BLaER1 (cell line): ENCODE measurements at regions not wholly inside any gene's neighbourhood (a gene's known extent, or its start where the extent isn't known, plus 50 kb on each side); places are given as distances from the start of the nearest gene placed in this dataset.

ENCODE experiments used
- H3K27ac ChIP-seq: shearing (Covaris generic); formaldehyde crosslinking; 2 replicates; pipeline ENCODE4 v1.8.1; 2022
- H3K27me3 ChIP-seq: shearing (Covaris generic); formaldehyde crosslinking; 2 replicates; pipeline ENCODE4 v1.8.1; 2022
- H3K36me3 ChIP-seq: shearing (Covaris generic); formaldehyde crosslinking; 2 replicates; pipeline ENCODE4 v1.8.1; 2022
- H3K4me1 ChIP-seq: shearing (Covaris generic); formaldehyde crosslinking; 2 replicates; pipeline ENCODE4 v1.8.1; 2022
- H3K4me2 ChIP-seq: shearing (Covaris generic); formaldehyde crosslinking; 2 replicates; pipeline ENCODE4 v1.8.1; 2022
- H3K4me3 ChIP-seq: shearing (Covaris generic); formaldehyde crosslinking; 2 replicates; pipeline ENCODE4 v1.8.1; 2022
- H3K9ac ChIP-seq: shearing (Covaris generic); formaldehyde crosslinking; 2 replicates; pipeline ENCODE4 v1.8.1; 2022
- H3K9me3 ChIP-seq: shearing (Covaris generic); formaldehyde crosslinking; 2 replicates; pipeline ENCODE4 v1.8.1; 2022
- H4K20me1 ChIP-seq: shearing (Covaris generic); formaldehyde crosslinking; 2 replicates; pipeline ENCODE4 v1.8.1; 2022
- Cebpa-rat ChIP-seq: shearing (Covaris generic); IDR thresholded peaks from 2 replicates; pipeline ENCODE4 v1.8.1; 2022

- H3K4me1 ChIP-seq, result peaks cover 35% of the 10 kb centered on the region
- H4K20me1 ChIP-seq, result no peaks in the 10 kb centered on the region
- no peak overlapping the region for H3K4me2 ChIP-seq
- no peak overlapping the region for H3K27ac ChIP-seq
- H3K9ac ChIP-seq, result no peak overlapping the region
- H3K4me3 ChIP-seq, result no peak overlapping the region
- no peak for TF ChIP-seq Cebpa-rat
- H3K36me3 ChIP-seq, result no peaks in the 10 kb centered on the region
- no peaks in the 10 kb centered on the region for H3K27me3 ChIP-seq
- peaks cover 13% of the 10 kb centered on the region; the same call in 1 of the 2 replicates for H3K9me3 ChIP-seq
Measured at GRCh38 chr17:72477491-72477890, 356.7 kb downstream of the SOX9 start.

- Histone ChIP-seq H3K4me1 (peaks cover 27% of the 10 kb centered on the region), H3K27ac (no peak overlapping the region), H3K27me3 (no peaks in the 10 kb centered on the region), H3K4me3 (no peak overlapping the region), H3K9me3 (peaks cover 27% of the 10 kb centered on the region), H3K36me3 (no peaks in the 10 kb centered on the region), H3K9ac (no peak overlapping the region), H3K4me2 (no peak overlapping the region), H4K20me1 (no peaks in the 10 kb centered on the region)
- TF ChIP-seq Cebpa-rat, result no peak
Measured at GRCh38 chr17:72479113-72479512, 358.3 kb downstream of the SOX9 start.

GRCh38 chr17:72481572-72481971 is 360.8 kb downstream of the SOX9 start:
- Histone ChIP-seq H3K36me3 (no peaks in the 10 kb centered on the region), H3K27me3 (no peaks in the 10 kb centered on the region), H3K4me1 (peaks cover 3% of the 10 kb centered on the region), H3K9me3 (peaks cover 27% of the 10 kb centered on the region), H3K4me3 (no peak overlapping the region), H3K27ac (no peak overlapping the region), H3K9ac (no peak overlapping the region), H4K20me1 (no peaks in the 10 kb centered on the region), H3K4me2 (no peak overlapping the region)
- no peak for TF ChIP-seq Cebpa-rat

GRCh38 chr17:72485596-72485995 is 364.8 kb downstream of the SOX9 start:
- H3K4me2 ChIP-seq, result no peak overlapping the region
- no peaks in the 10 kb centered on the region for H3K4me1 ChIP-seq
- no peaks in the 10 kb centered on the region for H3K36me3 ChIP-seq
- no peak overlapping the region for H3K4me3 ChIP-seq
- H3K27ac ChIP-seq, result no peak overlapping the region
- no peak overlapping the region for H3K9ac ChIP-seq
- H3K27me3 ChIP-seq, result no peaks in the 10 kb centered on the region
- peaks cover 33% of the 10 kb centered on the region for H3K9me3 ChIP-seq
- no peaks in the 10 kb centered on the region for H4K20me1 ChIP-seq
- TF ChIP-seq Cebpa-rat, result no peak

- H3K27ac ChIP-seq, result no peak overlapping the region
- no peak for TF ChIP-seq Cebpa-rat
- no peaks in the 10 kb centered on the region for H3K36me3 ChIP-seq
- no peaks in the 10 kb centered on the region for H4K20me1 ChIP-seq
- peaks cover 36% of the 10 kb centered on the region for H3K9me3 ChIP-seq
- H3K4me3 ChIP-seq, result no peak overlapping the region
- H3K9ac ChIP-seq, result no peak overlapping the region
- no peaks in the 10 kb centered on the region for H3K27me3 ChIP-seq
- no peaks in the 10 kb centered on the region for H3K4me1 ChIP-seq
- H3K4me2 ChIP-seq, result no peak overlapping the region
Measured at GRCh38 chr17:72486806-72487205, 366.0 kb downstream of the SOX9 start.

GRCh38 chr17:72487731-72488494 is 367.1 kb downstream of the SOX9 start:
- Histone ChIP-seq H3K4me2 (no peak overlapping the region), H3K4me1 (no peaks in the 10 kb centered on the region), H4K20me1 (no peaks in the 10 kb centered on the region), H3K27me3 (no peaks in the 10 kb centered on the region), H3K27ac (no peak overlapping the region), H3K9me3 (peaks cover 25% of the 10 kb centered on the region), H3K36me3 (no peaks in the 10 kb centered on the region), H3K9ac (no peak overlapping the region), H3K4me3 (no peak overlapping the region)
- TF ChIP-seq Cebpa-rat, result no peak

- no peak overlapping the region for H3K9ac ChIP-seq
- TF ChIP-seq Cebpa-rat, result no peak
- H3K4me3 ChIP-seq, result no peak overlapping the region
- H3K36me3 ChIP-seq, result no peaks in the 10 kb centered on the region
- H3K4me2 ChIP-seq, result no peak overlapping the region
- no peaks in the 10 kb centered on the region for H3K27me3 ChIP-seq
- H3K4me1 ChIP-seq, result no peaks in the 10 kb centered on the region
- H3K9me3 ChIP-seq, result peaks cover 17% of the 10 kb centered on the region
- no peak overlapping the region for H3K27ac ChIP-seq
- no peaks in the 10 kb centered on the region for H4K20me1 ChIP-seq
Measured at GRCh38 chr17:72488555-72489271, 367.9 kb downstream of the SOX9 start.

GRCh38 chr17:72489272-72489641 is 368.4 kb downstream of the SOX9 start:
- peaks cover 15% of the 10 kb centered on the region for H3K9me3 ChIP-seq
- H3K4me1 ChIP-seq, result no peaks in the 10 kb centered on the region
- TF ChIP-seq Cebpa-rat, result no peak
- no peak overlapping the region for H3K4me2 ChIP-seq
- no peaks in the 10 kb centered on the region for H4K20me1 ChIP-seq
- no peak overlapping the region for H3K4me3 ChIP-seq
- no peaks in the 10 kb centered on the region for H3K36me3 ChIP-seq
- no peak overlapping the region for H3K27ac ChIP-seq
- no peaks in the 10 kb centered on the region for H3K27me3 ChIP-seq
- H3K9ac ChIP-seq, result no peak overlapping the region

GRCh38 chr17:72491102-72491501 is 370.3 kb downstream of the SOX9 start:
- TF ChIP-seq Cebpa-rat, result no peak
- Histone ChIP-seq H3K4me3 (no peak overlapping the region), H3K36me3 (no peaks in the 10 kb centered on the region), H3K27me3 (no peaks in the 10 kb centered on the region), H3K27ac (no peak overlapping the region), H3K4me1 (no peaks in the 10 kb centered on the region), H3K9me3 (peaks cover 15% of the 10 kb centered on the region), H3K9ac (no peak overlapping the region), H4K20me1 (no peaks in the 10 kb centered on the region), H3K4me2 (no peak overlapping the region)

- H3K4me2 ChIP-seq, result no peak overlapping the region
- peaks cover 15% of the 10 kb centered on the region for H3K9me3 ChIP-seq
- no peaks in the 10 kb centered on the region for H4K20me1 ChIP-seq
- H3K4me3 ChIP-seq, result no peak overlapping the region
- H3K36me3 ChIP-seq, result no peaks in the 10 kb centered on the region
- H3K27me3 ChIP-seq, result no peaks in the 10 kb centered on the region
- TF ChIP-seq Cebpa-rat, result no peak
- no peak overlapping the region for H3K27ac ChIP-seq
- H3K9ac ChIP-seq, result no peak overlapping the region
- no peaks in the 10 kb centered on the region for H3K4me1 ChIP-seq
Measured at GRCh38 chr17:72492494-72492893, 371.7 kb downstream of the SOX9 start.
